ENCODE measurements at regions not wholly inside any gene's neighbourhood (a gene's known extent, or its start where the extent isn't known, plus 50 kb on each side); places are given as distances from the start of the nearest gene placed in this dataset.
"Not testable (repeated sequence)": the region's sequence is repeated elsewhere in the genome, so short reads cannot be mapped to it uniquely, and the experiment has no call there.

DNA sequence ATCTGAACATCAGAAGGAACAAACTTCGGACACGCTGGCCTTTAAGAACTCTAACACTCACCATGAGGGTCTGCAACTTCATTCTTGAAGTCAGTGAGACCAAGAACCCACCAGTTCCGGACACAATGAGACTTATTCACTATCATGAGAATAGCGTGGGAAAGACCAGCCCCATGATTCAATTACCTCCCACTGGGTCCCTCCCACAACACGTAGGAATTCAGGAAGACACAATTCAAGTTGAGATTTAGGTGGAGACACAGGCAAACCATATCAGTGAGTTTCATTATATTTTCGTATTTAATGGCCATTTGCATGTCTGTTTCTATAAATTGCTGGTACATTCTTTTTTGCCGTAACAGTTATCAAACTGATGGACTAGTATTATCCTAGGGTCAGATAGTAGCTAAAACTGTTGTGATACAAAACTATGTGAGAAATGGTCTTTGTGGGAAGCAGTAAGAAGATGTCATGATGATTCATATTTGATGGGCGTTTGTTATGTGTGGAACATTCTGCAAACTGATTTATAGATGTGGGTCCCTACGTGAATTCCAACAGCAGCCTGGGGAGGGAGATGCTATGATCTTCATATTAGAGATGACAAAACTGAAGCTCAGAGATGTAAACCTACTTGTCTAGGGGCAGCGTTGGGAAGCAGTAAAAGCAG is 282.4 kb upstream of the TMEM132C start:
- no peak for DNase-seq

DNA sequence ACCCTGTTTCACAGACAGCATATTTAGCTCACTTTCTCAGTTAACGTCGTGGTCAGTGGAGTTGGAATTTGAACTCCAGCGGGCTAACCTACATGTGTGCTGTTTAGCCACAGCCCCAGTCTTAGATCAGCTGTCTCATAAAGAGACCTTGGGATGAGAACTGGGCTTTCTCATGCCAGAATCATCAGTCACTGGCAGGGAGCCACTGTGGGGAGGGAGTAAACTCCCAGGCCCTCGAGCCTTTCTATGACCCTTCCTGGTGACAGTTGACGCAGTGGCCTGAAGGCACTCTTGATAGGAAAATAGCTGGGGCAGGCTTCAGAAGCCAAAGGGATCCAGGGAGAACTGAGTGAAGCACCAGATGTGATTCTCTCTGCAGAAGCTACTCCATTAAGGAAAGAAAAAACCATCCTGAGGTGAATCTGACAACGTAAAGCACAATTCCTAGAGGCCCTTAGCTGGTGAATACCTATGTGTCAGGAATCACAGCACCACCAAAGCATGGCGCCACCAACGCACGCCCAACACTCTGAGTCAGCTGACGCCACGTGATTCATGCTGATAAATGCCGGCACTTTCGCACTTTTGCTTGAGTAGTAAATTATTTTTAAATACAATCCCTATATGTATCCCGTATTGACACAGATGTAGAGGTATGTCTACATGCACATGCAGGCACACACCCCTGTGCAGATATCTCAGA is 279.6 kb upstream of the TMEM132C start:
- no peak for DNase-seq

GRCh38 chr12:127991485-127991884 is 275.5 kb upstream of the TMEM132C start:
- DNase-seq, result no peak

- DNase-seq, result peak; percentile 80
These were observed 268.0 kb upstream of the TMEM132C start for GRCh38 chr12:127998988-127999387.

- no peak for DNase-seq
These were observed 262.5 kb upstream of the TMEM132C start for GRCh38 chr12:128004383-128004938.

DNA sequence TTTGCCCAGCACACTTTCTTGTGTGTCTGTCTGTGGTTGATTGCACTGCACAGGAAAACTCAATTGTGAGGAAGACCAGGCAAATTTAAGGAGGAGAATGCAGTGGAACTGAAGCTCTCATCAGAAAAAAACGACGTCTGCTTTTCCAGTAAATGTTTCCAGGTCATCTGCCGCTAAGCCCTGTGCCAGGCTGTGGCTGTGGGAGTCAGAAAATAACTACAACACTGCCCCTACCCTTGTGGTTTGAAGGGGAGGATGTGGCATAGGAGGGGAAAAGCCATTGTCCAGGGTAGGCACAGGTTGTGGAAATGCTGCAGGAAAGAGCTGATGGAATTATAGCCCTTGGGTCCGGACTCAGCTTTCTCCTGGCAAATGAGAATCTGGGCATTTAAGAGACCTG is 259.7 kb upstream of the TMEM132C start:
- no peak for DNase-seq

GRCh38 chr12:128008341-128008740 is 258.6 kb upstream of the TMEM132C start:
- DNase-seq, result no peak

DNA sequence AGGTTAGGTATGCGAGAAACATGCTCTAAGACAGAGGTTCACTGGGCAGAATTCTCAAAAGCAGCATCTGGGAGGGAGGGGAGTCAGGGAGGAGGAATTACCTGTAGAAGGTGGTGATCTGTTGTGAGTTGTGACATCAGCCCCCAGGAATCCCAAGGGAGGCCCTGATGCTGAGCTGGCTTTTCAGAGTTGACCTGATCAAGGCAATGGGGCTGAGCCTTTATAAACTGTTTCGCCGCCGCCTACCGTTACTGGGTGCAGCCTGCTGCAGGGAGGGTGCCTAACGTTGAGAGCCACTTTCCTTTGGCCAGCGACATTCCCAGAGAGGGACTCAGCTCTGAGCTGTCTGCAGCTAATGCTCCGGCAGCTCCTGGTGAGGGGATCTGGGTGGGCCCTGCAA is 257.9 kb upstream of the TMEM132C start:
- DNase-seq, result no peak

DNA sequence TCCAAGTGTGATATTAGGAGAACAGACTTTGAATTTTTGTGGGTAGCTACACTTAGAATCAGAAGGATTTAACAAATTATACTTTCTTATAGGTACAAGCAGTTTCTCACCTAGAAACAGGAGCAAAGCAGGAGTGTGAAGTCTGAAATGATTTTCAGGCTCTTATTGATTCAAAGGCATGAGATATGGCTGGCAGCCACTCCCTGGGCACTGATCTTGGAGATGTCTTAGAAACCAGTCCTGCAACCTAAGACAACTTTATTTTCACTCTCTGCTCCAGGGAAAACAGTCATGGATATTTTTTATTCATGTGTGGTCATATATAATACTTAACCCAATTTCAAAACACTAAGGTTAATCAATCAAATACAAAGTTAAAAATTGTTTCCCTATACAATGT is 254.9 kb upstream of the TMEM132C start:
- no peak for DNase-seq

- no peak for DNase-seq
These were observed 251.7 kb upstream of the TMEM132C start for GRCh38 chr12:128015276-128015675.

GRCh38 chr12:128018067-128018466 is 248.9 kb upstream of the TMEM132C start:
- no peak for DNase-seq

GRCh38 chr12:128019996-128020544 is 246.9 kb upstream of the TMEM132C start:
- DNase-seq, result no peak

DNA sequence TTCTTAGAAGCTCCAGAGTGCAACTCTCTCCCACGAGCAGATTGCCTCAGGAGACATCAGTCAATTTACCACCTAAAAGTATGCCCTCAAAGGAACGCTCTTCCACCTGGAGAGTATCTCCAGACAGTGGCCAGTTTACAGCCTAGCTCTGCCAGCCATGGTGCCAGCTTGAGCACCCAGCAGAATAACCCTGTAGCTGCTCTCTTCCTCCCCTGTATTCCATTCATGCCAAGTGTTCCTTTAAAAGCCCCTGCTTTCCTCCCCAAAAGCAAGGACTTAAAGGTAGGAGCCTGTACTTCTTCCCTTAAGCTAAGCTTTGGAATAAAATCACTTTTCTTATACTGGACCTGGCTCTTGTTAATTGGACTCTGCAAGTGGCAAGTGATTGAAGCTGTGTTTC is 245.4 kb upstream of the TMEM132C start:
- DNase-seq, result no peak

DNA sequence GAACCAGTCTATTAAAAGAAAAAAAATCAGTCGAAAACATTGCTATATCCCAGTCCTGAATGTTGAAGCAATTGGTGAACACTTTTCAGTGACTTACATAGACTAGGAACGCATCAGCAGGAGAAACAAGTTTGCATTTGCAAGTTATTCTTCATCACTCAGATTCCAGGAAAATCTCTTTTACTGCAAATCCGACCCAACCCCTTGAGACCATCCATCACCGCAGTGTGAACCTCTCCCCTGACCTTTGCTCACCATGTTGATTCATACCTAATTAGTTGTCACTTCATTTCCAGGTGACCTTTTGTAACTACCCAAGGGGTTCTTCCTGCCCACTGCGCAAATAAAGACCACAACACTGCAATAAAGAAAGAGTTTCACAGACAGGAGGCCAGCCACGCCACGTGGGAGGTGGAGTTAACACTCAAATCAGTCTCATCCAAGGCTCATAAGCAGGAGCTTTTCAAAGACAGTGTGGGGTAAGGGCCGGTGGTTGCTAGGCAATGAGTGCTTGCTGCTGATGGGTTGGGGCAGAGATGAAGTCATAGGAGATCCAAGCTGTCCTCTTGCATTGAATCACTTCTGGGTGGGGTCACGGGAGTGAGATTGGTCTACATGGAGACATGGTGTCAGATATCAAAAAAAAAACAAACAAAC is 241.3 kb upstream of the TMEM132C start:
- no peak for DNase-seq

DNA sequence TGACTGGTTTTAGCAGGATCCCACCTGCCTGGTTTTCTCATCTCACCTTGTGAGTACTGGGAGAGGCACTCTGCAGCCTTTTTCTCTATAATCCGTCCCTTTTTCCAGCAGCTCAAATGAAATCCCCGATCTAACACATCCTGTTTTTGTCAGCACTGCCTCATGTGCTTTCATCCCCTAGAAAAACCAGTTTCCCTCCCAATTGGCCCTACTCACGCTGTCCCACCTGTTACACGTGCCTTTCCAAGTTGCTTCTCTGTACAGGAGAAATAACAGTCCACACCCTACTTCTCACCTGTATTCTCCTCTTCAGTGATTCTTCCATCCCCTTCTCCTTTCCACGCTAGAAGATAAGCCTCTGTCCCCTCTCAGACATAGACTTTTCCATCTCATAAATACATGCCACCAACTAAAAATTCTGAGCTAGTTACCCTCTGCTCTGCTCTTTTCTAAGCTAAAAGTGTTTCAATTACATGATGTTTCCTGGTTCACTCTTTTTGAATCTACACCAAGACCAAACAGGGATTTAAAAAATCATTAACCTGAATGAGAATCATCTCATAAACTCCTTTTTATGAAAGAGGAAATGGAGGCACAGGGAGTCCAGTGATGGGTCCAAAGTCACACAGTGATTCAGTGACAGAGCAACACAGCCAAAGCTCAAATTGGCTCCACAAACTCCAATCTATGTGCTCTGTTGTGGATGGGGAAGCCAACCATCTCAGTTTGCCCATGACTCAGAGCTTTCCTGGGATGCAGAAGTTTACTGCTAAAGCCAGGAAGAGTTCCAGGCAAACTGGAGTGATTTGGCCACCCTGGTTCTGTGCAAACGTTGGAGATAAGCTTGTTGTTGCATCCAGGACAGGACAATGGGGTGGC is 240.0 kb upstream of the TMEM132C start:
- DNase-seq, result no peak

- no peak for DNase-seq
These were observed 233.5 kb upstream of the TMEM132C start for GRCh38 chr12:128033473-128033872.

GRCh38 chr12:128040971-128041370 is 226.0 kb upstream of the TMEM132C start:
- no peak for DNase-seq

GRCh38 chr12:128042283-128042682 is 224.7 kb upstream of the TMEM132C start:
- DNase-seq, result not testable (repeated sequence)

DNA sequence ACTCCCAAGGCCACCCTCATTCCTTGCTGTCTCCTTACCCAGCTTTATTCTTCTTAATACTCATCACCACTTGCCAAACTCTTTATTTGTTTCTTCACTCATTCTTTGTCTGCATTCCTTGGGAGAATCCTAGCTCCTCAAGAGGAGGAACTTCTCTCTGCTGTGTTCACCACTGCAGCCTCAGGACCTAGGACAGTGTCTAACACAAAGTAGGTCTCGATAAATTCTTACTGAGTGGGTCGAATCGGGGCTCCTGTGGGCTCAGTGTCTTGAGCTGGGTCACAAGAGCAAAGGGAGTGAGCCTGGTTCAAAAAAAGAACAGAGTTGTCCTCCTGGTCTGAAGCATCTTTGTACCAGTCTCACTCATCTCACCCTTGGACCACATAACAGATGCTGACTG is 224.1 kb upstream of the TMEM132C start:
- DNase-seq, result no peak

DNA sequence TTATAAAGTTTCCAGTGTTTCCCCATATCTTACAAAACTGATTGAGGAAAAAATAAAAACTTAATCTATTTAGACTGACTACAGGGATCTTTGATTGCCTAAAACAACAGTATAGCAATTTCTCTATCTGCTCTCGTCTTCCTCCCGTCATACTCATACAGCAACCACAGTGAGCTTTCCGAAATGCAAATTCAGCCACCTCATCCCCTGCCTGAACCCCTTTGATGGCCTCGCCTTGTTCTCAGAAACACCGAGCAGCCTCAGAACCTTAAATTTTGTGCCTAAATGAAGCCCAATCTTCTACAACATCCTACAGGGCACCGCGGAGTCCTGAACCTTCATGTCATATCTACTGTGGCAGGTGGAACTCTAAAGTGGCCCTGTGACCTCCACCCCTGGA is 223.7 kb upstream of the TMEM132C start:
- DNase-seq, result no peak

GRCh38 chr12:128047266-128048060 is 219.5 kb upstream of the TMEM132C start:
- DNase-seq, result no peak

GRCh38 chr12:128052331-128052730 is 214.6 kb upstream of the TMEM132C start:
- no peak for DNase-seq
